Esophagus squamous epithelium (tissue), 4 donors: ENCODE measurements at regions not wholly inside any gene's neighbourhood (a gene's known extent, or its start where the extent isn't known, plus 50 kb on each side); places are given as distances from the start of the nearest gene placed in this dataset.

ENCODE experiments used
- CTCF ChIP-seq, 6 experiments: fragments of 450-650 bp in 4 of 6; fragments of 200-600 bp in 2 of 6; sonication (generic) in 2 of 6; IDR thresholded peaks; one replicate each; pipeline ENCODE4 v1.5.1; 2016 to 2019; ENCODE audit warnings: antibody characterized with exemption in 6 of 6, mild to moderate bottlenecking in 4 of 6, moderate library complexity in 4 of 6
- POLR2A ChIP-seq, 4 donors: fragments of 450-650 bp; IDR thresholded peaks; one replicate each; pipeline ENCODE4 v1.6.1; 2017; ENCODE audit warnings: antibody characterized with exemption in 4 of 4, mild to moderate bottlenecking in 4 of 4, moderate library complexity in 3 of 4

- TF ChIP-seq CTCF (IDR thresholded peaks at IDR 0.05) (no peak), POLR2A (IDR thresholded peaks at IDR 0.05) (no peak)
Observed at GRCh38 chr5:62093976-62094375, 212.0 kb upstream of the KIF2A start.
